B cell (primary cell): ENCODE measurements at regions not wholly inside any gene's neighbourhood (a gene's known extent, or its start where the extent isn't known, plus 50 kb on each side); places are given as distances from the start of the nearest gene placed in this dataset.

Source experiments
- CTCF ChIP-seq: fragments of 200-600 bp; IDR thresholded peaks from one replicate; pipeline ENCODE4 v1.8.0; 2022; ENCODE audit warnings: antibody characterized with exemption, mild to moderate bottlenecking
- EZH2 ChIP-seq: IDR thresholded peaks from 2 replicates; pipeline ENCODE4 v1.6.1; 2012; ENCODE audit warnings: borderline replicate concordance, low read depth, mild to moderate bottlenecking, moderate library complexity, low read length; ENCODE audit not compliant: insufficient read depth, poor library complexity, severe bottlenecking

GRCh38 chr21:31554511-31555022, 104.9 kb upstream of the SOD1 start:
- TF ChIP-seq CTCF (no peak), EZH2 (no peak)
